ENCODE measurements at regions not wholly inside any gene's neighbourhood (a gene's known extent, or its start where the extent isn't known, plus 50 kb on each side); places are given as distances from the start of the nearest gene placed in this dataset.
"Not testable (repeated sequence)": the region's sequence is repeated elsewhere in the genome, so short reads cannot be mapped to it uniquely, and the experiment has no call there.

DNA sequence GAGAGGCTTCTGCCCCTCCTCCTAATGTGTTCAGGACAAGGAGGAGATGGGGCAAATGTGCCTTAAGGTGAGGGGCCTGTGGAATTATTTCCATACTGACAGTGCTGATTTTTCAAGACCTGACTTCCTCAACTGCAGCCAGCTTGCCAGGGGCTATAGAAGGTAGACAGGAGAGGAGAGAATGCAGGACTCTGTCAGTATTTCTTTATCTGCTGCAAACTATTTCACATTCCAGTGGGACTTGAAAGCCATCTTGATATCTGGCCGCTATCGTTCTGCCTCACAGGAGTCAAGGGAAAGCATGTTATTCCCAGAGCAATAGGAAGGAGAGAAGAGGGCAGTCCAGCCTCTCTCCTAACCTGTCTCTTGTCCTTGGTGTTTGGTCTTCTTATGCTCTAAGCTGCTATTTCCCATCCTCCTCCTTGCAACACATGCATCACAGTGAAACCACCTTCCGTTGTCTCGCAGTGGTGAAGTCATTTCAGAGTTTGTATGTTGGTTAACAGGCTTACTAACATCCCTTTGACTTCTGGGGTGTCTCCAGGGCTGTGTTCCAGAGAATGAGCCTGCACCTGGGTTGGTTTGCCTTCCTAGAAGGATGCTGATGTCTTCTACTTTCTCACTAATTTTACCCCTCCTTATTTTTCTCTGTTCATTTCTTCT lies 95.1 kb upstream of the MRPS22 start:
- DNase-seq, result no peak

DNA sequence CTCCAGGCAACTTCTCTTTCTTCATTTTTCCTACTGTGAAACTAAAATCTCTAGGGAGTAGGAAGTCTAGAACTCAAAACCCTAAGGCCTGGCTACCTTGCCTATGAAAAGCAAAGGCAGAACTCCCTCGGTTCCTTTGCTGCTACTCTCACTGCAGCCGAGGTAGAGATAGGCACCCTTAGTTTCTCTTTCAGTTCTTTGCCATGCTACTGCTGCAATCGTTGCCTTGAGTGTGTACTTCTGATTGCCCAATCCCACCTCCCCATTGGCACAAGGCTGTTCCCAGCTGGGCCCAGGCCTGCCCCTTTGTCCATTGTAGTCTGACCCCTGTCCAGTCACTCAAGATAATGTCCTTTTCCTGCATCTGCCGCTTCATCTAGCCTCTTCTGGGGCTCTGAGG lies 92.3 kb upstream of the MRPS22 start:
- no peak for DNase-seq

DNA sequence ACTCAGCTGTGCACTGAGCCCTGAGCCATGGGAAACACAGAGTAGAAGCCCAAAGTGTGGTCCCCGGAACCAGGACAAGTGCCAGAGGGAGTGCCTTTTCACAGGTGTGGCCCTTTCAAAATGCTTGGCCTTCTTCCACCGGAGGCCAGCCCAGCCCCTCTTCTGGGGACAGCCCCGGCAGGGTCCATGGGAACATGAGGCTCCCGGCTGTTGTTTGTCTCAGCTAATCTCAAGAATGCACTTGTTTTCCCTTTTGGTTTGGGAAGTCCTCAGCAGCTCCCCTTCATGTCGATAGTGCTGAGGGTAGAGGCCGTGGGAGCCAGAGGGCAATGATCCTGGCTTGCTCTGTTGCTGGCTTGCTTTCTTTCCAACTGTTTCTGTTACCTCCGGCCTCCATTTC lies 91.1 kb upstream of the MRPS22 start:
- DNase-seq, result no peak

- DNase-seq, result no peak
Measured at GRCh38 chr3:139258276-139258675, 85.5 kb upstream of the MRPS22 start.

GRCh38 chr3:139259398-139259797 lies 84.4 kb upstream of the MRPS22 start:
- no peak for DNase-seq

- no peak for DNase-seq
Measured at GRCh38 chr3:139260041-139260486, 83.8 kb upstream of the MRPS22 start.

DNA sequence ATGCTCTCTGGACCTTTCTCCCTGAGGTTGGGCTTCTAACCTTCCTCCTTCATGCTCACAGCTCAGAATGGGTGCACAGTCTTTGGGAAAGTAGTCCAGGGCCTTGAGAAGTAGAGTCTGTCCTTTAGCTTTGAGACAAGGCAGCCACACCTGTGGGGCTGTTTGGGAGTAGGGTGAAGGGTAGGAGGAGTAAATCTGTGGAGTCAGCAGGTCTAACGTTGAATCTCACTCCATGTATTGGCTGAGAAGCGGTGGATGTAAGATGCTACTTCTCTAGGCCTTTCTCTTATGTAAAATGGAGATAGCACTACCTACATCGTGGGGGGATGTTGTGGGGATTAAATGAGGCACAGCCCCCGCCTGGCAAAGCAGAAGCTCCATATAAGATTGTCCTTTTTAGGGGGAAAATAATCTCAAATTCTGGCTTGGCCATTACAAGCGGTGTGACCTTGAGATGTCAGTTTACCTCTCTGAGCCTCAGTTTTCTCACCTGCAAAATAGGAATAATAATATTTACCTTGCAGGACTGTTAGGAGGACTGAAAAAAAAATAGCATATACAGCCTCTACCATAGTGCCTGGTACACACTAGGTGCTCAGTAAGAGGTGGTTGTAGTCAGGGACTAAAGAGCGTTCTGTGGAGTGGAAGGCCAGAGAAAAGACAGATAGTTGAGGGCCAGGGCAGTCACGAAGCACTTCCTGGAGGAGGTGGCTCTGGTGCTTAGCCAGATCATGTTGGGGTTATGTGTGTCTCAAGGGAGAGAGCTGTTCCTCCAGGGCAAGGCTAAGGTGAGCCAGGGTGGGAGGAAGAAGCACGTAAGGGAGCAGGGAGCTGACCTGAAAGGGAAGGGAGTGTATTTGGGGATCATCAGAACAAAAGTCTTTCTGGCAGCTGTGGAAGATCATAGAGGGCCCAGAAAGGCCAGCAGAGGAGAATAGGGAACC lies 82.8 kb upstream of the MRPS22 start:
- DNase-seq, result no peak

DNA sequence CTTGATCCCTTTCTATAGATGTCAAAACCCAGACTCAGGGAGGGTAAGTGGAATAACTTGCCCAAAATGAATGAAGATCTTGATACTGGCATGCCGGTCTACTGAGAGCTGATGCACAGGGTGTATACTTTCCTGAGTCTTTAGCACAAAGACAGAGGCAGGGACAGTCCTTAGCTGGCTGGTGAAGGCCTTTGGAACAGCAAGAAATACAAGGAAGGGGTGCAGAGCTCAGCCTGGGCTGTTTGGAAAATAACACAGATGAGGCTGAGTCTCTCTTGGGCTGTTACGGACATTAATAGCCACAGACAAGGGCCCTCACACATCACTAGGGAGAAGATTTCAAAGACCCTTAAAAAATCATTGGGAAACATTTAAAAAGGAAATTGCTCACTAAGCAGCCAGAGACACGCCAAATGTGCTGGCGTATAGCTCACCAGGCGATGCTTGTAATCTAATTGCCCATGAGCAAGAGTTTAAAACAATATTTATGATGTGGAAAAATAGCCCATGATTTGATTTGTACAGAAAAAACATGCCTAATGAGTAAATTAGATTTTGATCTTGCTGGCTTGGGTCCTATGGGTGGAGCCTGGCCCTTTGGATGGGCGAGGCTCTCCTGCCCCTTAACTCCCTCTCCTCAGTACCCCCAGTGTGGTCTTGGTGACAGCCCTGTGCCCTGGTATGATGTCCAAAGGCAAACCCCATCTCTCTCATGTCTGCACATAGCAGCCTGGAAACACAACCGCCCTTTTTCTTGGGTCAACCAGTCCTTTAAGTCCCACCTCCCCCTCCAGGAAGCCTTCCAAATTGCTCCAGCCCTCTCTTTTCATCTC lies 81.8 kb upstream of the MRPS22 start:
- no peak for DNase-seq

DNA sequence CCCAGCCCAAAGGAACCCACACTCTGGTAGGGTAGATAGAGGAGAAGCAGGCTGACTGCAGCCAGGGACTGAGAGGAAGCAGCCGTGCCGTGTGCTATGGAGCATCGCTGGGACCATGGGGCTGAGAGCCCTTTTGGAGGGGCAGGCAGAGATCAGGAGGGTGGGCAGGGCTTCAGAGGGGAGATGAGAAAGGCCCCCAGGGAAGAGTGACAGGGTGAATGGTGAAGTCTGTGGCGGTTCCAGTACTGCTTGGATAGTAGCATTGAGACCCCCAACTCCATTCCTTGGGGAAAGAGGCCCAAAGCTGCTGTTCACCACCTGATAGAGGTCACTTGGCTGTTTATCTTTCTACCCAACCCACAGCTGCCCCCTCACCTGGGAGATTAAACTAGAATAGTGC lies 80.0 kb upstream of the MRPS22 start:
- no peak for DNase-seq

DNA sequence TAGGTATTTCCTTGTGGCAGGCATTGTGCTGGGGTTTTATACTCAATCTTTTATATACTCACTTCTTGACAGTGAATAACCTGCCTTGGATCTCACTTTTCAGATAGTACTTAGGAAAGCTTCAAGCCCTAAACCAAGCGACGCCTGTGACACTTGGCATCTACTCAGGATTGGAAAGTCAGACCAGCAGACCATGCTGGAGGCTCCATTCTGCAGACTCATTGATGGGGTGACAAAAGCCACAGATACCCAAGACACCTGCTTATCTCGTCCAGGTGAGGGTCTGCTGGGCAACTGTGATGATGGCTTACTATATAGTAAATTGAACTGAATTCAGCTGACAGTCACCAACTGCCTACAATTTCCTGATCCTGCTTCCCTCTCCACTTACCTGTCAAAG lies 79.4 kb upstream of the MRPS22 start:
- no peak for DNase-seq

DNA sequence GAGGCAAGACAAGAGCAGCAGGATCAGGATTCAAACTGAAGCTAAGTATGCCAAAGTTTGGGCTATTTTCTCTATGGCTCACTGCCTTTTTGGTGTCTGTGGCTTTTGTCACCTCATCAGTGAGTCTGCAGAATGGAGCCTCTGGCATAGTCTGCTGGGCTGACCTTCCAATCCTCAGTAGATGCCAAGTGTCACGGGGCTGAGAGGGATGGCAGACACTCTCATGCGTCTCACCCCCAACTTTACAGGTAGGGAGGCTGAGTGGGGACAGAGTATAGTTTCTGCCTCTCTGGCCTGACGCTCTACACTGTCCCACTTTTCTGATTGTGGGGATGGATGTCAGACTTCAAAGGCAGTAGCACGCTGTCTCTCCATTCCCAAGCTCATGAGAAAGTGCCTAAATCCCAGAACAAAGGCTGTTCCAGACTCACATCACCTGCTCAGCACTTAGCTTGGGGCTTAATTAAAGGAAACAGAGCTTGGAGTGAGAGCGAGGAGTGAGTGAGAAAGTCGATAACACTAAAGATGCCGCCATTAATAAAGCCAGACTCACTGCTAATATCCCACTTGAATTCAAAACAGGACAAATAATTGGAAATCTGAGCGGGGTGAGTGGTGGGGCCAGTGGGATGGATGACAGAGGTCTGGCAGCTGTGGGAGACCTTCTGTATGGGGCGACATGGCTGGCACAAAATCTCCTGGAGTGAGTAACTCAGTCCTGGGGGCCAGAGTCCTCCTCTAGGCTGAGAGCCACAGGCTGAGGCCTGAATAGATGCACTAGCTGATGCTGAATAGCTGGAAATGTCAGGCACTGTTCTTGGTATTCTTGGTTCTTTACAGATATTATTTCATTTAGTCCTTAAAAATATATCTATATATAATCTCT lies 78.4 kb upstream of the MRPS22 start:
- no peak for DNase-seq

DNA sequence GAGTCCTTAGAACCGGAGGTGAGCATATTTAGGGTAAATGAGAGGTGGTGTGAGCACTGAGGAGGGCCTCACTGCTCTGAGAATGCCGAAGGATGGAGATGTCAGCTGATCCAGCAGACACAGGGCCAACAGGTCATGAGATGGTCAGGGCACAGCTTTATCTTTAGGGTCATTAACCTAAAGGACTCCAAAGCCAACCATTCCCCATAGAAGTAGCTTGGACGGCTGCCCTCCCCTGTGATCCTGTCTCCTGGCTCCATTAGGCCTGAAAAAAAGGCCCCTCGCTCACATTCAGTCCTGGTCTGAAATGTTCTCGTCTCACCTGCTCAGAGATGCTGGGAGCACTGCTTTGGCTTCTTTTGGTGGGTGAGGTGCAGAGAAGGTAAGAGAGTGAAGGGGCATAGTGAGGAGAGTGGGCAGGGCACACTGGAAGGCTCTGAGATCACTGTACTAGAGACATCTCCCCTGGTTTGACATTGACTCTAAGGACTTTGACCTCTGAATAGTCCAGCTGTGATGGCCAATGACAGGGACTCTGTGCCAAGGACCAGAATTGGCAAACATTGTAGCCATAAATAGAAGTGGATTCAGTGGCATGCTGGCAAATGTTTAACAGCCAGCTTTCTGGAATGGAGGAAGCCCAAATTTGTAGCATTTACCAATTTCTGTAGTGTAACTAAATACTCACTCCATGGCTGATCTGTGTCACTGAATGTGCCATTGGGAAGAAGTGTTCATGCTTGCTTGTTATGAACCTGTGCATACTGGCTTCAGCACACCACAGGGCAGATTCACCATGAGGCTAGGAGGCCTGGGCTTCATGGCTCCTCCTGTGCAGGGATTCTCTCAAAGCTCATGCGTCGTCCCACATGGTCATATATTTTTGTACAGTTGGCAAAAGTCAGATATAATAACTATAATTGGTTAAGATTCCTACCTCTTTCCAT lies 76.2 kb upstream of the MRPS22 start:
- DNase-seq, result no peak

GRCh38 chr3:139269984-139270383 lies 73.8 kb upstream of the MRPS22 start:
- DNase-seq, result no peak

DNA sequence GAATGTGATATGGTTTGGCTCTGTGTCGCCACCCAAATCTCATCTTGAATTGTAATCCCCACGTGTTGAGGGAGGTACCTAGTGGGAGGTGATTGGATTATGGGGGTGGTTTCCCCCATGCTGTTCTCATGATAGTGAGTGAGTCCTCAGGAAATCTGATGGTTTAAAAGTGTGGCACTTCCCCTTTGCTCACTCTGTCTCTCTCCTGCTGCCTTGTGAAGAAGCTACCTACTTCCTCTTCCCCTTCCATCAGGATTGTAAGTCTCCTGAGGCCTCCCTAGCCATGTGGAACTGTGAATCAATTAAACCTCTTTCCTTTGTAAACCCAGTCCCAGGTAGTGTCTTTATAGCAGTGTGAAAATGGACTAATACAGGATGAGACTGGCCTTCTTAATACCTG lies 73.2 kb upstream of the MRPS22 start:
- not testable (repeated sequence) for DNase-seq

GRCh38 chr3:139280027-139280671 lies 63.7 kb upstream of the MRPS22 start:
- DNase-seq, result no peak

DNA sequence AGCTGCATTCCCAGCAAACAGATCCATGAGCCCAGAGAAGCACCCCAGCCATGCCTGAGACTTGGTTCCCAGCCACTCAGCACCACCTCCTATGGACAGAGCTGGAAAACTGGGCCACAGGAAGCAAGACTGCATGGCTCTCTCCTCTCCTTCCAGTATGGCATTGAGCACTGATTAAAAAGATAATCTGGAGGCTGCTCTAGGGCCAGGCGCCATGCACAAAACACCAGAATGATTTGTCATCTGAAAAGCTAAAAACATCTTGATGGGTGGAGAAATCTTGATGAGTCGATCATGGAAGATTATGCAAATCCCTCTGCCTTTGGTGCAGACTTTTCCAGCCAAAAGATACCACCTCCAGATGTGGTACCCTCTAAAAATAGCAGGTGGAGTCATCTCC lies 62.7 kb upstream of the MRPS22 start:
- no peak for DNase-seq

DNA sequence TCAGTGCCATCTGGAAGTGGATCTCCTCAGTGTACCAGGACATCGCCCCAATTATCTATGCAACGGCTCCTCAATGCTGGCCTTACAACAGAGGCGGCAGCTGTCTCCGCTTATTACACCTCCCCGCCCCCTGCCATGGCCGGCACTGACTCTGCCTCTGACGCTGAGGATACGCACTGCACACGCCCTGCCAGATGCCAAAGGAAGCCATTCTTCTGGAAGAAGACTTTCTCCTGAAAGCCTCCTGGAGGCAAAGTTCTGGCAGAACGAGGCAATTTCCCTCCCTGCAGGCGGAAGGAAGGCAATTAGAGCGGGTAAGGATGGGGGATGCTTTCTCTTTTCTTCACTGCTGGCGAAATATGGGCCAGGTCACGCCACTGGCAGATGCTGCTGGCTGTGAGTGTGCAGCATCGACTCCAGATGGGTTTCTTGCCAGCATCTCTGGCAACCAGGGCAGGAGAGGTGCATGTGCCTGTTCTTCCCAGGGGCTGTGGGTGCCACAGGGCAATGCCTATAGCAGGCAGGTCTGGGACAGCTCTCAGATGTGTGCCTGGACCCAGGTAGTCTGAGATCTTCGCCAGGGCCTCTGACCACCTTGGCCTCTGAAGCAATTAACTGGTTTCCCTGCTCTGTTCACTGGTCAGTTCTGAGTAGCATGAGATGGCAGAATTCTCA lies 62.2 kb upstream of the MRPS22 start:
- no peak for DNase-seq

DNA sequence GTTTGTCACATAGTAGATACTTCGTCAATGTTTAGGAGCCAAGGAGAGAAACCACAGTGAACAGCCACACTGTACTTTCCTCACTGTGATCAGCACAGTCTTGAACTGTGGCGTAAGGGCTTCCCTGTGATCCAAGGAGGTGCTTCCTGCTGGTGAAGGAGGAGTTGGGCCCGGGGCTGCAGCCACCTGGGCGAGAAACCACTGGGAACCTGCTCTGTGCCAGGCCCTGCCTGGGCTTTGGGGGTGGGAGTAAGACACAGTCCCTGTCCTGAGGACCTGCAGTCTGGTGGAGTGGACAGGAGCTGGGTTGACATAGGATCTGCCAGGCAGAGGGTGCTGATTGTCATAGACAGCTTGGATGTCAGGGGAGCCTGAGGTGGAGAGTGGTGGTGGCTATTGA lies 60.5 kb upstream of the MRPS22 start:
- DNase-seq, result no peak

DNA sequence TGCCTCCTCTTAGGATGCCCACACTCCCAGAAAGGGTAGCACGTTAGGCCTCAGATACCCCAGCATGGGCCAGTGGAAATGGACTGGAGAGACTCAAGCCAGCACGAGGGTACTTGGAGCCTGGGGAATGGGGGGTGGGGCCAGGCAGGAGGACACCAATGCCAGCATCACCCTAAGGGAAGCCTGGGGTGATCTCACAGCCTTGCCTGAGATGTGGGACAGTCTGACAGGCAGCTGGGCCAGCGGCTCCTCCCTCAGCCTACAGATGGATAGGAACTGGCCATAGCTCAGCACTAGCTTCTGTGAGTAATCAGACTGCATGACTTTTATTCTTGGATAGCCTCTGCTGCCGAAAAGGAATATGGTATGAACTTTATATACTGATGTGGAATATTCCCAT lies 59.6 kb upstream of the MRPS22 start:
- DNase-seq, result no peak

DNA sequence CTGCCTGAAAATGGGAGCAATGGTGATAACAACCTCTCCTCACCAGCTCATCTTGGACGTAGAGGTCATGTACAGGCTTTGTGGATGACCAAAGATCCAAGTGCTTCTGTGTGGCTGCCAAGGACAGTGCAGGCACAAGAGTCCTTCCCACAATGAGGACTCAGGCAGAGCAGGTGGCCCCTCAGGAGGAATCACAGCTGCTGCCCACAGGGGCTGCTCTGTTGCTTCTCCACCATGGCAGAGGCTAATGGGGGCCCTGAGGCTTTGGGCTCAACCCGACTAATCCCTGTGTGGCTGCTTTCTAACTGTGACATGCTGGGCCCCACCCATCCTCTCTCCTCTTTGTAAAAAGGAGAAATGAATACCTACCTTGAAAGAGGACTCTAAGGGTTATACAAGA lies 58.1 kb upstream of the MRPS22 start:
- no peak for DNase-seq

All from NCI-H1436 (cell line).